ENCODE measurements at regions not wholly inside any gene's neighbourhood (a gene's known extent, or its start where the extent isn't known, plus 50 kb on each side); places are given as distances from the start of the nearest gene placed in this dataset.

DNA sequence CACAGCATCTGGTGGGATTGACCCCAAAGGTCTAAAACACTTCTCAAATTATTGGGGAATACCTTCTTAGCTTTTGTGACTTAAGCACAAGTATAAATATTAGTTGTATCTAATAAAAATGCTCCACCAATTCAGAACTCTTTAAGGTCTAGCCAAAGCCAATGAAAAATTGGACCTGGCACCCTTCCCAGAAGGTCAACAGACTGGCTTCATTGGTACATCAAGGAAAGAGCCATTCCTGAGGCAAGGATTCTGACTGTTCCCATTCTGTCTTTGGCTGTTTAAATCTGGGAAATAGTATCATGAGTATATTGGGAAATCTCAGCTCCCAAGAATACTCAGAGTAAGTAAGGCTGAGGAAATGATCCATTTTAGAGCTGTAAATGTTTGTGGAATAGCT lies 153.0 kb upstream of the TRPC5 start:
- TF ChIP-seq, protein P1, sequence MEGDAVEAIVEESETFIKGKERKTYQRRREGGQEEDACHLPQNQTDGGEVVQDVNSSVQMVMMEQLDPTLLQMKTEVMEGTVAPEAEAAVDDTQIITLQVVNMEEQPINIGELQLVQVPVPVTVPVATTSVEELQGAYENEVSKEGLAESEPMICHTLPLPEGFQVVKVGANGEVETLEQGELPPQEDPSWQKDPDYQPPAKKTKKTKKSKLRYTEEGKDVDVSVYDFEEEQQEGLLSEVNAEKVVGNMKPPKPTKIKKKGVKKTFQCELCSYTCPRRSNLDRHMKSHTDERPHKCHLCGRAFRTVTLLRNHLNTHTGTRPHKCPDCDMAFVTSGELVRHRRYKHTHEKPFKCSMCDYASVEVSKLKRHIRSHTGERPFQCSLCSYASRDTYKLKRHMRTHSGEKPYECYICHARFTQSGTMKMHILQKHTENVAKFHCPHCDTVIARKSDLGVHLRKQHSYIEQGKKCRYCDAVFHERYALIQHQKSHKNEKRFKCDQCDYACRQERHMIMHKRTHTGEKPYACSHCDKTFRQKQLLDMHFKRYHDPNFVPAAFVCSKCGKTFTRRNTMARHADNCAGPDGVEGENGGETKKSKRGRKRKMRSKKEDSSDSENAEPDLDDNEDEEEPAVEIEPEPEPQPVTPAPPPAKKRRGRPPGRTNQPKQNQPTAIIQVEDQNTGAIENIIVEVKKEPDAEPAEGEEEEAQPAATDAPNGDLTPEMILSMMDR (IDR thresholded peaks at IDR 0.05): no peak
- TF ChIP-seq POLR2A (IDR thresholded peaks at IDR 0.05): no peak
- TF ChIP-seq EP300 (IDR thresholded peaks at IDR 0.05): no peak

Measured in stomach (tissue), 4 donors.